ENCODE measurements at regions not wholly inside any gene's neighbourhood (a gene's known extent, or its start where the extent isn't known, plus 50 kb on each side); places are given as distances from the start of the nearest gene placed in this dataset.
"Not testable (repeated sequence)": the region's sequence is repeated elsewhere in the genome, so short reads cannot be mapped to it uniquely, and the experiment has no call there.

DNA sequence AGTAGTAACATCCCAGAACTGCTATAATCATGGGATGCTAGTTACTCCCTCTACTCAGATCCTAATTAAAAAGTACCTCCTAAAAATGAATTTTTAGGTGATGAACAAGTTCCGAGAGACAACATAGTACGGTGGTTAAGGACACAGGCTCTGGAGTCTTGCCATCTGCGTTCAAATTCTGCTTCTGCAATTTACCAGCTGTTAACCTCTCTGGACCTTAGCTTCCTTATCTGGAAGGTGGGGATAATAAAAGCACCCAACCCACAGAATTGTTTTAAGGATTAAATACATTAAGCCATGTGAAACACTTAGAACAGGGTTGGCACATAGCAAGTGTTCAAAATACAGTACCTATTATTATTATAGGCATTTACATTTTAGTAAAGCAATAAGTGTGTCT is 77.5 kb upstream of the XPA start:
- Histone ChIP-seq H3K36me3 (ENCODE audit: insufficient read depth, low read length) (no peaks in the 10 kb centered on the region), H3K79me2 (ENCODE audit: insufficient read depth, low read length) (no peaks in the 10 kb centered on the region), H3K4me1 (ENCODE audit: insufficient read depth, low read length) (peaks cover 10% of the 10 kb centered on the region), H3K27me3 (ENCODE audit: insufficient read depth, low read length) (peaks cover 10% of the 10 kb centered on the region), H2AFZ (ENCODE audit: low read length) (no peak overlapping the region), H3K27ac (ENCODE audit: low read depth, low read length) (no peak overlapping the region), H3K4me3 (ENCODE audit: insufficient read depth, low read length) (no peak overlapping the region), H4K20me1 (ENCODE audit: insufficient read depth, low read length) (no peaks in the 10 kb centered on the region), H3K4me2 (ENCODE audit: insufficient read depth, low read length) (no peak overlapping the region), H3K9me3 (ENCODE audit: low read depth, low read length) (peaks cover 3% of the 10 kb centered on the region)
- no peak for DNase-seq (ENCODE audit: insufficient read length, low spot score, missing footprints)
- no peak for TF ChIP-seq CTCF (IDR thresholded peaks at IDR 0.05; ENCODE audit: extremely low read depth, low read depth, low read length)

DNA sequence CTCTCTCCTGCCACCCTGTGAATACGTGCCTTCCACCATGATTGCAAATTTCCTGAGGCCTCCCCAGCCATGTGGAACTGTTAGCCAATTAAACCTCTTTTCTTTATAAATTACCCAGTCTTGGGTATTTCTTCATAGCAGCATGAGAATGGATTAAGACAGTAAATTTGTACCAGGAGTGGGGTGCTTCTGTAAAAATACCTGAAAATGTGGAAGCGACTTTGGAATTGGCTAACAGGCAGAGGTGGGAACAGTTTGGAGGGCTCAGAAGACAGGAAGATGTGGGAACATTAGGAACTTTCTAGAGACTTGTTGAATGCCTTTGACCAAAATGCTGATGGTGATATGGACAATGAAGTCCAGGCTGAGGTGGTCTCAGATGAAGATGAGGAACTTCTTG is 74.3 kb upstream of the FOXE1 start:
- H3K36me3 ChIP-seq (ENCODE audit: insufficient read depth, low read length); H3K27ac ChIP-seq (ENCODE audit: low read depth, low read length); H3K79me2 ChIP-seq (ENCODE audit: insufficient read depth, low read length); H3K4me3 ChIP-seq (ENCODE audit: insufficient read depth, low read length); H2AFZ ChIP-seq (ENCODE audit: low read length); H4K20me1 ChIP-seq (ENCODE audit: insufficient read depth, low read length); H3K9me3 ChIP-seq (ENCODE audit: low read depth, low read length); H3K4me2 ChIP-seq (ENCODE audit: insufficient read depth, low read length); H3K4me1 ChIP-seq (ENCODE audit: insufficient read depth, low read length); DNase-seq (ENCODE audit: insufficient read length, low spot score, missing footprints): not testable (repeated sequence)
- H3K27me3 ChIP-seq (ENCODE audit: insufficient read depth, low read length), result peaks cover 18% of the 10 kb centered on the region

- peaks cover 3% of the 10 kb centered on the region for H3K9me3 ChIP-seq (ENCODE audit: low read depth, low read length)
- H3K4me1 ChIP-seq (ENCODE audit: insufficient read depth, low read length), result no peaks in the 10 kb centered on the region
- no peak for DNase-seq (ENCODE audit: insufficient read length, low spot score, missing footprints)
- TF ChIP-seq CTCF (IDR thresholded peaks at IDR 0.05; ENCODE audit: extremely low read depth, low read depth, low read length), result no peak
- no peak overlapping the region for H2AFZ ChIP-seq (ENCODE audit: low read length)
- no peak overlapping the region for H3K4me3 ChIP-seq (ENCODE audit: insufficient read depth, low read length)
- no peak overlapping the region for H3K4me2 ChIP-seq (ENCODE audit: insufficient read depth, low read length)
- no peak overlapping the region for H3K27ac ChIP-seq (ENCODE audit: low read depth, low read length)
- H3K79me2 ChIP-seq (ENCODE audit: insufficient read depth, low read length), result no peaks in the 10 kb centered on the region
- H3K36me3 ChIP-seq (ENCODE audit: insufficient read depth, low read length), result no peaks in the 10 kb centered on the region
- H3K27me3 ChIP-seq (ENCODE audit: insufficient read depth, low read length), result peaks cover 17% of the 10 kb centered on the region
- no peaks in the 10 kb centered on the region for H4K20me1 ChIP-seq (ENCODE audit: insufficient read depth, low read length)
These were observed 73.4 kb upstream of the FOXE1 start for GRCh38 chr9:97779608-97780007.

DNA sequence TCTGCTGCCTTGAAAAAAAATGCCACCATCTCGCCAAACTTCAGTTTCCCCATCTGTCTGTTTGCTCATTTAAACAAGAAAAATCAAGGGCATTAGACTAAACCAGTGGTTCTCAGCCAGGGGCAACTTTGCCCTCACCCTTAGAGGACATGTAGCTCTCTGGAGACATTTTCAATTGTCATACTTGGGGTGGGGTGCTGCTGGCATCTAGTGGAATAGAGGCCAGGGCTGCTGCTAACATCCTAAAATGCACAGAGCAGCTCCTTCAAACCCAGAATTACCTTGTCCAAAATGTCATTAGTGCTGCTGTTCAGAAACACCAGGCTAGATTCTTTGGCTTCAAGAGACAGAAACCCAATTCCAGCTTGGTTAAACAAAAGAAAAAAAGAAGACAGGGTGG is 71.1 kb upstream of the FOXE1 start:
- H3K27ac ChIP-seq (ENCODE audit: low read depth, low read length), result no peak overlapping the region
- H3K27me3 ChIP-seq (ENCODE audit: insufficient read depth, low read length), result peaks cover 12% of the 10 kb centered on the region
- H3K36me3 ChIP-seq (ENCODE audit: insufficient read depth, low read length), result no peaks in the 10 kb centered on the region
- DNase-seq (ENCODE audit: insufficient read length, low spot score, missing footprints), result no peak
- H2AFZ ChIP-seq (ENCODE audit: low read length), result no peak overlapping the region
- H4K20me1 ChIP-seq (ENCODE audit: insufficient read depth, low read length), result no peaks in the 10 kb centered on the region
- H3K4me1 ChIP-seq (ENCODE audit: insufficient read depth, low read length), result no peaks in the 10 kb centered on the region
- no peaks in the 10 kb centered on the region for H3K79me2 ChIP-seq (ENCODE audit: insufficient read depth, low read length)
- no peak overlapping the region for H3K4me3 ChIP-seq (ENCODE audit: insufficient read depth, low read length)
- peaks cover 3% of the 10 kb centered on the region for H3K9me3 ChIP-seq (ENCODE audit: low read depth, low read length)
- no peak for TF ChIP-seq CTCF (IDR thresholded peaks at IDR 0.05; ENCODE audit: extremely low read depth, low read depth, low read length)
- H3K4me2 ChIP-seq (ENCODE audit: insufficient read depth, low read length), result no peak overlapping the region

GRCh38 chr9:97786341-97786740 is 66.7 kb upstream of the FOXE1 start:
- Histone ChIP-seq H2AFZ (ENCODE audit: low read length) (no peak overlapping the region), H4K20me1 (ENCODE audit: insufficient read depth, low read length) (no peaks in the 10 kb centered on the region), H3K4me2 (ENCODE audit: insufficient read depth, low read length) (no peak overlapping the region), H3K79me2 (ENCODE audit: insufficient read depth, low read length) (no peaks in the 10 kb centered on the region), H3K9me3 (ENCODE audit: low read depth, low read length) (no peaks in the 10 kb centered on the region), H3K27me3 (ENCODE audit: insufficient read depth, low read length) (peaks cover 27% of the 10 kb centered on the region), H3K4me1 (ENCODE audit: insufficient read depth, low read length) (no peaks in the 10 kb centered on the region), H3K4me3 (ENCODE audit: insufficient read depth, low read length) (no peak overlapping the region), H3K36me3 (ENCODE audit: insufficient read depth, low read length) (no peaks in the 10 kb centered on the region), H3K27ac (ENCODE audit: low read depth, low read length) (no peak overlapping the region)
- TF ChIP-seq CTCF (IDR thresholded peaks at IDR 0.05; ENCODE audit: extremely low read depth, low read depth, low read length), result no peak
- DNase-seq (ENCODE audit: insufficient read length, low spot score, missing footprints), result no peak

Data from osteoblast (primary cell).